Heart left ventricle (tissue), 16 donors: ENCODE measurements at regions not wholly inside any gene's neighbourhood (a gene's known extent, or its start where the extent isn't known, plus 50 kb on each side); places are given as distances from the start of the nearest gene placed in this dataset.

ENCODE experiments used
- ATAC-seq, 4 donors: fragments of 200-7000 bp; cut with Tn5 transposase; one replicate each; pipeline ENCODE4 v1.9.1; 2020 to 2022; ENCODE audit warnings: moderate library complexity in 4 of 4, mild to moderate bottlenecking in 3 of 4, moderate number of reproducible peaks in 1 of 4
- DNase-seq, 5 donors: peaks; one replicate each; pipeline ENCODE4 v3.0.0-alpha.2; 2020
- H3K27ac ChIP-seq, 12 donors: fragments of 200-600 bp; sonication (generic) in 4 of 12; one replicate each; pipeline versions ENCODE4 v1.5.0 to v1.8.0; 2016 to 2022; ENCODE audit warnings: mild to moderate bottlenecking in 2 of 12
- H3K27me3 ChIP-seq, 9 donors: fragments of 200-600 bp; sonication (generic) in 2 of 9; one replicate each; pipeline versions ENCODE4 v1.5.1 to v1.8.0; 2016 to 2022; ENCODE audit warnings: mild to moderate bottlenecking in 3 of 9
- H3K36me3 ChIP-seq, 9 donors: fragments of 200-600 bp; sonication (generic) in 2 of 9; one replicate each; pipeline versions ENCODE4 v1.5.0 to v1.8.0; 2018 to 2022; ENCODE audit warnings: mild to moderate bottlenecking in 2 of 9
- H3K4me1 ChIP-seq, 12 donors: fragments of 200-600 bp; sonication (generic) in 4 of 12; one replicate each; pipeline versions ENCODE4 v1.5.0 to v1.8.0; 2016 to 2022; ENCODE audit warnings: mild to moderate bottlenecking in 3 of 12
- H3K4me3 ChIP-seq, 12 donors: fragments of 200-600 bp; sonication (generic) in 4 of 12; one replicate each; pipeline versions ENCODE4 v1.5.0 to v1.8.0; 2017 to 2022; ENCODE audit warnings: mild to moderate bottlenecking in 9 of 12, moderate library complexity in 4 of 12
- H3K9me3 ChIP-seq, 12 donors: fragments of 200-600 bp; sonication (generic) in 4 of 12; one replicate each; pipeline versions ENCODE4 v1.5.0 to v1.8.0; 2016 to 2022; ENCODE audit warnings: mild to moderate bottlenecking in 1 of 12
- CTCF ChIP-seq, 12 donors: fragments of 200-600 bp; sonication (generic) in 4 of 12; IDR thresholded peaks; one replicate each; pipeline versions ENCODE4 v1.5.0 to v1.8.0; 2018 to 2022; ENCODE audit warnings: antibody characterized with exemption in 12 of 12, mild to moderate bottlenecking in 5 of 12
- POLR2A ChIP-seq, 2 donors: fragments of 450-650 bp; IDR thresholded peaks; one replicate each; pipeline ENCODE4 v1.6.1; 2017; ENCODE audit warnings: antibody characterized with exemption in 2 of 2, mild to moderate bottlenecking in 2 of 2, moderate library complexity in 2 of 2
- WGBS, 4 donors: extraction: QIAGEN DNeasy Blood & Tissue Kit in 2 of 4; methylation state at CpG; one replicate each; pipeline versions ENCODE4 v1.1.5 to v1.1.7; 2013 to 2018; 5-methylcytosine and 5-hydroxymethylcytosine counted together
- intact Hi-C, 10 donors: fragments of 100-400 bp; cut with DNase I; formaldehyde crosslinking; loops; one replicate each; pipeline versions ENCODE4 v1.11.1 to v1.14.2; 2022
- donor health status: ischemic (EF 13 %, LVEDD 7.1; RV severe dilation, severe dysfunction).
- donor health status: healthy with polysubstance abuse.
- donor health status: DM: no; HTN: yes; CAD: no.
- donor health status: DM: no; HTN: no; CAD: no.
- donor health status: ischemic (EF 25% LVEDD 6.9; RV normal size, moderate dysfunction).
- donor health status: ischemic (EF 25% LVEDD 5.7; RV mildly dilated, moderate dysfunction).
- donor health status: healthy.
- donor health status: DM: yes; HTN: yes; CAD: no.
- donor health status: ischemic (EF 35%, LVEDD 5.7; RV mildly dilated, moderate dysfunction).
- donor health status: nonischemic (EF 11% LVEDD 7.7; RV severe dilation, severe dysfunction).
- donor health status: DM: yes; HTN: yes; CAD: no.
- donor health status: PGD.
- donor health status: ischemic (EF 29% LVEDD 5.4; RV normal size, mild dysfunction).
- donor health status: nonischemic (EF 23%, LVEDD 6.1; RV moderate dilation, normal function).

- no peak for TF ChIP-seq POLR2A (IDR thresholded peaks at IDR 0.05)
- no peak for TF ChIP-seq CTCF (IDR thresholded peaks at IDR 0.05)
- H3K9me3 ChIP-seq, result no peaks in the 10 kb centered on the region
- intact Hi-C loops, result no loop called here
Observed at GRCh38 chr4:126548890-126549289, 1083.9 kb upstream of the INTU start.

GRCh38 chr4:126552321-126552720 lies 1080.4 kb upstream of the INTU start:
- no peaks in the 10 kb centered on the region for H3K4me1 ChIP-seq
- WGBS, 4 donors, result 38 to 88% (median 45%) methylated on average over 1 of the region's 1 CpG
- TF ChIP-seq CTCF (IDR thresholded peaks at IDR 0.05) (no peak), POLR2A (IDR thresholded peaks at IDR 0.05) (no peak)
- peaks cover 0 to 2% (median 0%) of the 10 kb centered on the region in 12 donors for H3K9me3 ChIP-seq
- intact Hi-C loops, result no loop called here
- no peaks in the 10 kb centered on the region for H3K36me3 ChIP-seq
- no peak for ATAC-seq
- no peak overlapping the region for H3K27ac ChIP-seq
- H3K27me3 ChIP-seq, result no peaks in the 10 kb centered on the region
- no peak for DNase-seq
- no peak overlapping the region for H3K4me3 ChIP-seq

More at GRCh38 chr4:126548890-126549289, 1083.9 kb upstream of the INTU start:
- H3K4me3 ChIP-seq, result no peak overlapping the region
- H3K27me3 ChIP-seq, result no peaks in the 10 kb centered on the region
- H3K36me3 ChIP-seq, result no peaks in the 10 kb centered on the region
- DNase-seq, result no peak
- no peak overlapping the region for H3K27ac ChIP-seq
- ATAC-seq, result no peak
- no peaks in the 10 kb centered on the region for H3K4me1 ChIP-seq

- peaks cover 0 to 2% (median 0%) of the 10 kb centered on the region in 12 donors for H3K9me3 ChIP-seq
- no peaks in the 10 kb centered on the region for H3K36me3 ChIP-seq
- H3K27ac ChIP-seq, result no peak overlapping the region
- H3K4me3 ChIP-seq, result no peak overlapping the region
- DNase-seq, result no peak
- intact Hi-C loops, result no loop called here
- TF ChIP-seq POLR2A (IDR thresholded peaks at IDR 0.05) (no peak), CTCF (IDR thresholded peaks at IDR 0.05) (no peak)
- no peaks in the 10 kb centered on the region for H3K4me1 ChIP-seq
- 66 to 78% (median 71%) methylated on average over 2 of the region's 2 CpGs for WGBS, 4 donors
- ATAC-seq, result no peak
- H3K27me3 ChIP-seq, result no peaks in the 10 kb centered on the region
Observed at GRCh38 chr4:126553248-126553647, 1079.5 kb upstream of the INTU start.

- DNase-seq, result no peak
- peaks cover 0 to 12% (median 0%) of the 10 kb centered on the region in 12 donors for H3K9me3 ChIP-seq
- intact Hi-C loops, result no loop called here
- H3K27ac ChIP-seq, result no peak overlapping the region
- no peaks in the 10 kb centered on the region for H3K36me3 ChIP-seq
- no peak for TF ChIP-seq POLR2A (IDR thresholded peaks at IDR 0.05)
- TF ChIP-seq CTCF (IDR thresholded peaks at IDR 0.05), result no peak
- no peak overlapping the region for H3K4me3 ChIP-seq
- H3K27me3 ChIP-seq, result no peaks in the 10 kb centered on the region
- no peak for ATAC-seq
- H3K4me1 ChIP-seq, result no peaks in the 10 kb centered on the region
- 71 to 78% (median 75%) methylated on average over 2 of the region's 2 CpGs for WGBS, 4 donors
Observed at GRCh38 chr4:126558596-126558995, 1074.2 kb upstream of the INTU start.
